Aorta (tissue), 5 donors: ENCODE measurements at regions not wholly inside any gene's neighbourhood (a gene's known extent, or its start where the extent isn't known, plus 50 kb on each side); places are given as distances from the start of the nearest gene placed in this dataset.

ENCODE experiments used
- ATAC-seq: fragments of 200-7000 bp; cut with Tn5 transposase; one replicate; pipeline ENCODE4 v1.9.1; 2022; ENCODE audit warnings: moderate library complexity; ENCODE audit not compliant: low FRiP score
- DNase-seq, 2 donors: peaks; one replicate each; pipeline ENCODE4 v3.0.0-alpha.2; 2020
- H3K27ac ChIP-seq, 2 donors: one replicate each; pipeline ENCODE4 v1.5.1; 2013; ENCODE audit warnings: low read length in 2 of 2, mild to moderate bottlenecking in 2 of 2, moderate library complexity in 2 of 2, control low read depth in 1 of 2, inconsistent platforms in 1 of 2, low read depth in 1 of 2
- H3K27me3 ChIP-seq, 2 donors: one replicate each; pipeline ENCODE4 v1.6.1; 2013; ENCODE audit warnings: control low read depth in 1 of 2, low read length in 1 of 2, mild to moderate bottlenecking in 1 of 2, moderate library complexity in 1 of 2; ENCODE audit not compliant: insufficient read depth in 2 of 2, control insufficient read depth in 1 of 2
- H3K36me3 ChIP-seq, 2 donors: one replicate each; pipeline ENCODE4 v1.6.1; 2013; ENCODE audit warnings: control low read depth in 1 of 2, low read length in 1 of 2, mild to moderate bottlenecking in 1 of 2; ENCODE audit not compliant: insufficient read depth in 2 of 2, control insufficient read depth in 1 of 2
- H3K4me1 ChIP-seq, 2 donors: one replicate each; pipeline ENCODE4 v1.6.1; 2013; ENCODE audit warnings: low read length in 2 of 2, control low read depth in 1 of 2, mild to moderate bottlenecking in 1 of 2, moderate library complexity in 1 of 2; ENCODE audit not compliant: insufficient read depth in 2 of 2, control insufficient read depth in 1 of 2
- H3K4me3 ChIP-seq, 2 donors: one replicate each; pipeline ENCODE4 v1.5.1; 2013; ENCODE audit warnings: low read length in 2 of 2, control low read depth in 1 of 2, mild to moderate bottlenecking in 1 of 2
- H3K9me3 ChIP-seq: one replicate; pipeline ENCODE4 v1.6.1; 2013; ENCODE audit warnings: mild to moderate bottlenecking, low read length; ENCODE audit not compliant: control insufficient read depth
- WGBS, 2 donors: extraction: QIAGEN DNeasy Blood & Tissue Kit; methylation state at CpG; one replicate each; pipeline ENCODE4 v1.1.7; 2013; 5-methylcytosine and 5-hydroxymethylcytosine counted together
- intact Hi-C, 2 donors: fragments of 100-400 bp; cut with DNase I; formaldehyde crosslinking; loops; one replicate each; pipeline versions ENCODE4 v1.14.2 to v1.15.0; 2022
- donor health status: healthy with polysubstance abuse.
- donor health status: Bipolar disorder and iron deficiency.
- donor health status: DM: no; HTN: no; CAD: no.
- donor health status: DM: no; HTN: no; CAD: no.
- donor health status: DM: yes; HTN: yes; CAD: no.

DNA sequence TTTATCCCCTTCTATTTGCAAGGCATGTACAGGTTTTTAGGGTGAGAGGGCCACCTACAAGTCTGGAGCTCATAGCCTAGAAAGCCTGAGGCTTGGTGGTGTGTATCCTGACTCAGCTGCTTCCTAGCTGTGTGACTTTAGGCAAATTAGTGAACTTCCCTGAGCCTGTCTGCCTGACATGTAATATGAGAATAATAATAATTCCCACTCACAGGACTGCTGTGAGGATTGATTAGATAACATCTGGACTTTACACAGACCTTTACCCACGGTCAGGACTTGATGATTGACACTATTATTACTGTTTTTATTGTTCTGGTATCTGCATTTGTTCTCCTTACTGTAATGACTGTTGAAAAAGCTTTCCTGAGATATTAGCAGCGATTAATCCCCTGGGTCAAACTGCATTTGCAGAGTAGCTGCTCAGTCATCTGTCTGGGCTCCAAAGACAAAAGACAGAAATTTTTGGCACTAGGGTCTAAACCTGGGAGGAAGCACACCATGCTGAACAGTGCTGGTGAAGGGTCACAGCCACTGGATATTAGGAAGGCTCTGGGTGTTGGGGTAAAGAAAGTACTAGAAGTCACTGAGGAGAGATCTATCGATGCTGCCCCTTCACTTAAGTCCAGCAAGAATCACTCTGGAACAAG lies 276.5 kb upstream of the FN1 start:
- ATAC-seq = no peak
- peaks cover 1 to 3% of the 10 kb centered on the region in 2 donors for H3K4me1 ChIP-seq
- no peak for DNase-seq
- H3K36me3 ChIP-seq = no peaks in the 10 kb centered on the region
- intact Hi-C loops = no loop called here
- H3K9me3 ChIP-seq = no peaks in the 10 kb centered on the region
- no peaks in the 10 kb centered on the region for H3K27me3 ChIP-seq
- 41% methylated on average over 3 of the region's 3 CpGs for WGBS, 2 donors
- H3K27ac ChIP-seq = peak overlapping the region in 1 of 2 donors; percentile 12
- H3K4me3 ChIP-seq = no peak overlapping the region

DNA sequence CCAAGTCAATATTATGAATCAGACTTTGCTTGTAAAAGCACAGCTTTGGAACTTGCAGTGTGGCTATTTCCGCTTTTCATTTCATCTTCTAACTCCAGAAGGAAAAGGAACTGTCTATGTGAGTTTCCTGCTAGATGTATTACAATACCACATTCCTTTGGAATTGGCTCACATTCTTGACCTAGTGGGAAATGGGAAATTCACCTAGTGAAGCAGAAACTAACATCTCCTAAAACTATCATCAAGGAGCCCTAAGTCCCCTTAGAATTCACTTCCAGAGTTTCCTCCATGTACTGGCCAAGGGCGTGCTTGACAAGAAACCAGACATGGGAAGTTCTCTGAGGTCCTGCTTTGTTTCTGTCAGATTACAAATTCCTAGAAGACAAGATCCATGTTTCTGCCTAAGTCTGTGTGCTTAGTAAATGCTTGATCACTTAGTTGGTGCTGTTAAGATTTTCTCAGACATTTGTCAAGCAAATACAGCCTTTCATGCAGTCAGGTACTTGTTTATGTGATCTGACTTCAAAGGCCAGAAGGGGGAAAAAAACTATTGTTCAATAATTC lies 275.7 kb upstream of the FN1 start:
- Histone ChIP-seq H3K4me1 (peaks cover 1 to 3% of the 10 kb centered on the region in 2 donors), H3K27ac (peak overlapping the region in 1 of 2 donors; percentile 14), H3K9me3 (no peaks in the 10 kb centered on the region), H3K4me3 (no peak overlapping the region), H3K36me3 (no peaks in the 10 kb centered on the region), H3K27me3 (no peaks in the 10 kb centered on the region)
- DNase-seq = no peak
- intact Hi-C loops = no loop called here
- WGBS, 2 donors = 61 to 66% methylated on average over 2 of the region's 2 CpGs
- ATAC-seq = no peak

GRCh38 chr2:215707608-215708007 lies 271.7 kb upstream of the FN1 start:
- DNase-seq (no peak), ATAC-seq (no peak)
- 88 to 92% methylated on average over 7 of the region's 7 CpGs for WGBS, 2 donors
- Histone ChIP-seq H3K9me3 (no peaks in the 10 kb centered on the region), H3K27me3 (no peaks in the 10 kb centered on the region), H3K4me3 (no peak overlapping the region), H3K36me3 (no peaks in the 10 kb centered on the region), H3K27ac (no peak overlapping the region), H3K4me1 (peaks cover 1 to 7% of the 10 kb centered on the region in 2 donors)
- intact Hi-C loops = no loop called here

DNA sequence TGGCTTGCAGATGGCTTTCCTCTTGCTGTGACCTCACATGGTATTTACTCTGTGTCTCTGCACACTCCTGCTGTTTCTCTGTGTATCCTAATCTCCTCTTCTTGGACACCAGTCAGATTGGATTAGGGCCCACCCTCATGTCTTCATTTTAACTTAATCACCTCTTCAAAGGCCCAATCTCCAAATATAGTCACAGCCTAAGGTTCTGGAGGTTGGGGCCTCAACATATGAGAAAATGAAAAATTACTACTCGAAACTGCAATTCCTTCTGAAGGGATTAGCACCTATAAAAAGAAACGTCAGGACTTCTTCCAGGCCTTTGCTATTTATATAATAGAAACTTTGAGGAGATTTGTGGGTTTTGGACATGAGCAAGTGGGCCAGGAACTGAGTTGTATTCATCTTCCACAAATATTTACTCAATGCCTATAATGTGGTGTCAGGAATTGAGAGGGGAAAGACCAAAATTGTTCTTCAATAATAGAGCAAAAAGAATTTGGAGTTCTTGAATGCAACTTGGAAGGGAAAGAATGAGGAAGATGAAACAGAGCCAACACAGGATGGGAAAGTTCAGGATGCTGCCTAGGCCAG lies 270.0 kb upstream of the FN1 start:
- H3K36me3 ChIP-seq = no peaks in the 10 kb centered on the region
- DNase-seq (no peak), ATAC-seq (no peak)
- H3K4me1 ChIP-seq = peaks cover 0 to 4% of the 10 kb centered on the region in 2 donors
- peak overlapping the region; percentile 86 to 93 for H3K27ac ChIP-seq
- no peaks in the 10 kb centered on the region for H3K27me3 ChIP-seq
- no peak overlapping the region for H3K4me3 ChIP-seq
- H3K9me3 ChIP-seq = no peaks in the 10 kb centered on the region
- 0 to 6% methylated on average over 2 of the region's 2 CpGs for WGBS, 2 donors
- intact Hi-C loops = no loop called here

DNA sequence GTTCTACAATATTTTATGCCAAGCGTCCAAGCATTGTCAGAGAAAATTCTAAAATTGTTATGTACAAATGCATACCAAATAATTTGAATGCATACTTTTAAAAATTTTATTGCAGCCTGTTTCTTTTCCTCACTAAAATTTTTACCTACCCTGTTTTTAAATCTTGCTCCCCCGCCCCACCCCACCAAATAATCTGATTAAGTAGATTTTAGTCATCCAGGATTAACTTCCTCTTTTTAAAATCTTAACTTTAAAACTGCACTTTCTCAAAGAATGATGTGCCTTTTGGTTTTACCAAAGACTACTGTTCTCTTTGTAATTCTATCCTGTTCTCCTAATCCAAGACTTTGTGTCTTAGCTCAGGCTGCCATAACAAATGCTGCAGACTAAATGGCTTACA lies 269.4 kb upstream of the FN1 start:
- no peak for ATAC-seq
- H3K27ac ChIP-seq = peak overlapping the region; percentile 86 to 93
- intact Hi-C loops = no loop called here

GRCh38 chr2:215702116-215702902 lies 266.4 kb upstream of the FN1 start:
- H3K27me3 ChIP-seq = no peaks in the 10 kb centered on the region
- H3K4me1 ChIP-seq = peaks cover 0 to 4% of the 10 kb centered on the region in 2 donors
- no peak overlapping the region for H3K27ac ChIP-seq
- ATAC-seq (no peak), DNase-seq (no peak)
- H3K36me3 ChIP-seq = no peaks in the 10 kb centered on the region
- H3K9me3 ChIP-seq = no peaks in the 10 kb centered on the region
- intact Hi-C loops = no loop called here
- 83 to 84% methylated on average over 7 of the region's 7 CpGs for WGBS, 2 donors
- no peak overlapping the region for H3K4me3 ChIP-seq

More for the DNA sequence above, 269.4 kb upstream of the FN1 start:
- no peaks in the 10 kb centered on the region for H3K9me3 ChIP-seq
- H3K36me3 ChIP-seq = no peaks in the 10 kb centered on the region
- no peak for DNase-seq
- H3K27me3 ChIP-seq = no peaks in the 10 kb centered on the region
- H3K4me1 ChIP-seq = peaks cover 0 to 4% of the 10 kb centered on the region in 2 donors
- H3K4me3 ChIP-seq = no peak overlapping the region
- 96 to 98% methylated on average over 2 of the region's 2 CpGs for WGBS, 2 donors

- no peak for DNase-seq
- Histone ChIP-seq H3K27me3 (no peaks in the 10 kb centered on the region), H3K27ac (no peak overlapping the region), H3K36me3 (no peaks in the 10 kb centered on the region), H3K9me3 (no peaks in the 10 kb centered on the region), H3K4me1 (peaks cover 0 to 2% of the 10 kb centered on the region in 2 donors), H3K4me3 (no peak overlapping the region)
- WGBS, 2 donors = 82 to 91% methylated on average over 2 of the region's 2 CpGs
- intact Hi-C loops = loop anchor here (10.0 kb wide), 2 partner anchors 95 to 245 kb away; no protein-coding TSS in a partner anchor
- ATAC-seq = no peak
These were observed 264.1 kb upstream of the FN1 start for GRCh38 chr2:215699700-215700538.

DNA sequence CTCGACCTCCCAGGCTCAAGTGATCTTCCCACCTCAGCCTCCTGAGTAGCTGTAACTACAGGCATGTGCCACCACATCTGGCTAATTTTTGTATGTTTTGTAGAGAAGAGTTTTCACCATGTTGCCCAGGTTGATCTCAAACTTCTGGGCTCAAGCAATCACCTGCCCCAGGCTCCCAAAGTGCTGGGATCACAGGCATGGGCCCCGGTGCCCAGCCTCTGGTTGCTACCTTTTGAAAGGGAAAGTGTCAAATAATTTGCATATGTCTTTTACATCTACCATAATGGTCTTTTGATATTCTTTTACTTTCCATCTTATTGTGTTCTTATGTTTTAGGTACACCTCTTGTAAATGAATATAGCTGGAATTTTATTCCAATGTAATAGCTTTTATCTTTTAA lies 263.1 kb upstream of the FN1 start:
- DNase-seq (no peak), ATAC-seq (no peak)

More for the DNA sequence above, 263.1 kb upstream of the FN1 start:
- no peaks in the 10 kb centered on the region for H3K36me3 ChIP-seq
- no peaks in the 10 kb centered on the region for H3K27me3 ChIP-seq
- peaks cover 2 to 3% of the 10 kb centered on the region in 2 donors for H3K4me1 ChIP-seq
- WGBS, 2 donors = 96 to 97% methylated on average over 2 of the region's 2 CpGs
- H3K27ac ChIP-seq = no peak overlapping the region
- H3K4me3 ChIP-seq = no peak overlapping the region
- intact Hi-C loops = loop anchor here (10.0 kb wide), 2 partner anchors 94 to 244 kb away; no protein-coding TSS in a partner anchor
- H3K9me3 ChIP-seq = no peaks in the 10 kb centered on the region
